PFSK-1 (cell line): ENCODE measurements at regions not wholly inside any gene's neighbourhood (a gene's known extent, or its start where the extent isn't known, plus 50 kb on each side); places are given as distances from the start of the nearest gene placed in this dataset.

Experiments used
- FOXP2 ChIP-seq: optimal IDR thresholded peaks from 2 replicates; pipeline ENCODE3; 2011; ENCODE audit warnings: borderline replicate concordance, control low read depth, inconsistent platforms; ENCODE audit not compliant: insufficient read depth; ENCODE audit errors: extremely low read length, extremely low read depth
- POLR2AphosphoS5 ChIP-seq: IDR thresholded peaks from 2 replicates; pipeline ENCODE4 v1.6.1; 2012; ENCODE audit warnings: low read depth, mild to moderate bottlenecking, control low read depth, low read length, moderate library complexity
- REST ChIP-seq, 2 experiments: IDR thresholded peaks; 2 replicates each; pipeline versions ENCODE4 v1.6.1 to v1.8.0; 2011 to 2012; ENCODE audit warnings: low read depth in 2 of 2, low read length in 2 of 2, control low read depth in 1 of 2, inconsistent platforms in 1 of 2, mild to moderate bottlenecking in 1 of 2, moderate library complexity in 1 of 2; ENCODE audit not compliant: insufficient read depth in 1 of 2
- SIN3A ChIP-seq: IDR thresholded peaks from 2 replicates; pipeline ENCODE4 v1.6.1; 2012; ENCODE audit warnings: mild to moderate bottlenecking, low read length, moderate library complexity, borderline replicate concordance; ENCODE audit not compliant: insufficient read depth
- TAF1 ChIP-seq: IDR thresholded peaks from 2 replicates; pipeline ENCODE4 v1.6.1; 2012; ENCODE audit warnings: low read length, control low read depth, borderline replicate concordance; ENCODE audit not compliant: insufficient read depth

GRCh38 chr11:97355230-97355629 lies 965.4 kb downstream of the JRKL start:
- TF ChIP-seq TAF1 = no peak
- TF ChIP-seq REST (IDR thresholded peaks at IDR 0.05; ENCODE audit: insufficient read depth in 1 of 2, low read depth in 2 of 2, low read length in 2 of 2) = no peak
- TF ChIP-seq SIN3A = no peak
- no peak for TF ChIP-seq FOXP2
- TF ChIP-seq POLR2AphosphoS5 = no peak

- TF ChIP-seq REST (IDR thresholded peaks at IDR 0.05; ENCODE audit: insufficient read depth in 1 of 2, low read depth in 2 of 2, low read length in 2 of 2) (no peak), POLR2AphosphoS5 (no peak), FOXP2 (no peak), SIN3A (no peak), TAF1 (no peak)
These were observed 966.3 kb downstream of the JRKL start for GRCh38 chr11:97356144-97356543.

GRCh38 chr11:97359016-97359415 lies 969.2 kb downstream of the JRKL start:
- no peak for TF ChIP-seq TAF1
- TF ChIP-seq REST (IDR thresholded peaks at IDR 0.05; ENCODE audit: insufficient read depth in 1 of 2, low read depth in 2 of 2, low read length in 2 of 2) = no peak
- TF ChIP-seq FOXP2 = no peak
- no peak for TF ChIP-seq POLR2AphosphoS5
- no peak for TF ChIP-seq SIN3A

GRCh38 chr11:97361812-97362378 lies 972.1 kb downstream of the JRKL start:
- TF ChIP-seq TAF1 (no peak), FOXP2 (no peak), POLR2AphosphoS5 (no peak), REST (IDR thresholded peaks at IDR 0.05; ENCODE audit: insufficient read depth in 1 of 2, low read depth in 2 of 2, low read length in 2 of 2) (no peak), SIN3A (no peak)

- no peak for TF ChIP-seq FOXP2
- TF ChIP-seq TAF1 = no peak
- no peak for TF ChIP-seq SIN3A
- no peak for TF ChIP-seq POLR2AphosphoS5
- TF ChIP-seq REST (IDR thresholded peaks at IDR 0.05; ENCODE audit: insufficient read depth in 1 of 2, low read depth in 2 of 2, low read length in 2 of 2) = no peak
These were observed 973.5 kb downstream of the JRKL start for GRCh38 chr11:97363331-97363730.
